NCI-H748 (cell line): ENCODE measurements at regions not wholly inside any gene's neighbourhood (a gene's known extent, or its start where the extent isn't known, plus 50 kb on each side); places are given as distances from the start of the nearest gene placed in this dataset.

ENCODE experiments used
- DNase-seq: peaks from one replicate; lab custom pipeline; 2025; ENCODE audit not compliant: unreplicated experiment; lab: John Stamatoyannopoulos, UW

DNA sequence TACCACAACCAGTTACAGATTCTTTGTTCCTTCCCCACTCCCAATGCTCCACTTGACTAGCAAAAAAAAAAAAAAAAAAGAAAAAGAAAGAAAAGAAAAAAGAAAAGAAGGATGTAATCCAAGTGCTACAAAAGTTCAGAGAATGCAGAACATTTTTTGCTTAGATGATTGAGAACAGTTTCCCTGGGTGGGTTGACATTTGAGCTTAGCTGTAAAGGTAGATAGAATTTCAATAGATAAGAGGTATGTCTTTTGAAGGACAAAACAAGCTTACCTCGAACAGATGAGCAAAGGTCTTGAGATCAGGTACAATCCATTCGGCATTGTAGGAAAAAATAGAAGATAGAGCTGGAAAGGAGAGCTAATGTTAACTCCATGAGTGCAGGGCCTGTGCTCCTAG is 344.6 kb upstream of the NECTIN3 start:
- peak; percentile 25 for DNase-seq

- no peak for DNase-seq
These were observed 340.5 kb upstream of the NECTIN3 start for GRCh38 chr3:110731148-110731547.

GRCh38 chr3:110732420-110732819 is 339.2 kb upstream of the NECTIN3 start:
- no peak for DNase-seq

DNA sequence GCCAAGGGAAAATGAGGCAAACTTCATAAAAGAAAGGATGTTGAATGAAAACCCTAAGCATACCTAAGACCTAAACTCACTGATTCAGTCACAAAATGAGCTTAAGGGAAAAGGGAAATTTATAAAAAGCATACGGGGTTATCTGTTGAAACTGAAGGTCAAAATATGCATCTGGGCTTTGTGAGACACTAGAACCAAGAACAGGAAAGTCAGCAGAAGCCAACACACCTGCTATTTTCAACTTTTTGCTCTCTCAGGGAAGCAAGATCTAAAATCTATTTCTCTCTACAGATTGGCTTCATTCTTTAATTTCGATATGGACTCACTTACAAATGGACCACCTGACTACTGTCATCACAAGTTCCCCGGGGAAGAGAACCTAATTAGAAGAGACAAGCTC is 338.6 kb upstream of the NECTIN3 start:
- no peak for DNase-seq

DNA sequence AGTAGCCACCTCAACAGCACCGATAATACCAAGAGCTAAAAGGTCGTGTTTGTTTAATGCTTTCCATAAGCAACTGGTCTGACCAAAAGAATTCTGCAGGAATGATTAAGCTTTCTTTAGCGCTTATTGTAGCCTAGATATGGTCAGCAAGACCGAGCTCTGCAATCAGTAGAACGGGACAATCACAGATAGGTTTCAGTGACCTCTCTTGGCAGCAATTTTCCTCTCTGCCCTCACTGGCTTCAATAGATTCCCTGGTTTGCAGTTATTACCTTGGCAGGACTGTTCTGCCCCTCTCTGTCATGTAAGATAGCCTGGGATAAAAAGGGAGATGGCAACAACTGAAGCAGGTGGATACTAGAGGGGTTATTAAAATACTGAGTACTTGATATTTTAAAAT is 337.1 kb upstream of the NECTIN3 start:
- no peak for DNase-seq

- DNase-seq: no peak
These were observed 335.3 kb upstream of the NECTIN3 start for GRCh38 chr3:110736332-110736731.

DNA sequence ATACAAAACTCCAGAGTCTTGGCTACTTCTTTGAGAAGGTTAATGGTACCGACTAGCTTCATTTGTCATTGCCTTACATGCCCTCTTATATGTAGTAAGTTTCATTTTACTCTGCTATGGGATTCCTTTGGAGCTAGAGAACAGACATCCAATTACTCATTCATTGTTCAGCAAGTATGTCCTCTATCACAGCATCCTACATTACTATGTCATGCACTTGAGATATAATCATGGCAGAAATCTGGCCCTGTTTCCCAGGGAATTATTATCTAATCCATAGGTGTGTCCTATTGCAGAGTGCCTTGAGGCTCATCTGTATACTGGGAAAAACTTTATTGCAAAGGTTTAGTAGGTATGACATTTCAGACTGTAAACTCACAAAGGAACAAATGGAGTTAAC is 333.1 kb upstream of the NECTIN3 start:
- DNase-seq: no peak

- DNase-seq: no peak
These were observed 329.7 kb upstream of the NECTIN3 start for GRCh38 chr3:110741891-110742290.

DNA sequence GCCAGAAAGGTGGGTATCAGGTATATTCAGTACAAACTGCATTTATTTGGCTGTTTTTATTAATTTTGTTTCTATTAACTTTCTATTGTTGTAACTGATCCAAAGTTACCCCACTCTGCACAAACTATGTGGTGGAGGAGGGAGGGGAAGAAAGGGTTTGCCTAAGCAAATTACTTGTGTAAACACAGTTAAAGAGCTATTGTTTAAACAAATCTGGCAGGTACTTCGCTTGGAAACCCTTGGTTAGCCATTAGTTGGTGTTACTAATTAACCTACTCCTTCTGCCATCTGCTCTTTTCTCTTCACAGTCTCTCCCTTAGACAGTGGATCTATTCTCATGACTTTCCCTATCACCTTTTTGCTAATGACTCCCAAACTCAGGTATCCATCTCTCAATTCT is 328.4 kb upstream of the NECTIN3 start:
- peak; percentile 88 for DNase-seq

DNA sequence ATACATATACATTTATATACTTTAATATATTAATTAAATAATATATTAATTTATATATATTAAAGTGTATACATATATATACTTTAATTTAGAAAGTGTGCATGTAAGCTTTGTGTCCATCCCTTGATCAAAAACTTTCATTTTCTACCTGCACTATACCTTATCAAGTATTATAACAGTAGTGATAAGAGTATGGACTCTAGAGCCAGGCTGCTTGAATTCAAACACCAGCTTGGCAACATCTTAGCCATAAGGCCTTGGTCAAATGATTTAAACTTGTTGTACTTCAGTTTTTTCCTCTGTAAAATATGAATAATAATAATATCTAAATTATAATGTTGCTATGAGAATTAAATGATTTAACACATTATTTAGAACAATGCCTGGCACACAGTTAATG is 327.6 kb upstream of the NECTIN3 start:
- no peak for DNase-seq

- no peak for DNase-seq
These were observed 326.9 kb upstream of the NECTIN3 start for GRCh38 chr3:110744723-110745122.

- peak; percentile 5 for DNase-seq
These were observed 322.6 kb upstream of the NECTIN3 start for GRCh38 chr3:110749006-110749405.

- DNase-seq: no peak
These were observed 321.4 kb upstream of the NECTIN3 start for GRCh38 chr3:110750201-110750600.

DNA sequence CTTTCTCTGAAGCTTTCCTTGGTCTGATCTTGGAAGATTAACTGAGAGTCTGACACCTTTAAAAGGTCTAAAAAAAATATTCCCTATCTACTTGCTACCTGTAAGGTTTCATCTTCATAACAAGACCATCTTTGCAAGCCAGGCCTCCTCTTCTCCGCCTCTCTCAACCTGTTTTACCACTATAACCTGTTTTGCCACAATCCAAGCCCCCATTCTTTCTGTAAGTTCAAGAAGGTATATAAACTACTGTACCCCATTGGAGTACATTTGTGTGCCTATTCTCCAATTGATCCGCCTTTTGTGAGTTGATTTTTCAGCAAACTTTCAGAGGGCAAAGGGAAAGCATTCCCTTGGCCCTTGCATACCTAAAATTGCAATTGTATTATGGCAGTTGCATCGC is 319.3 kb upstream of the NECTIN3 start:
- DNase-seq: no peak

DNA sequence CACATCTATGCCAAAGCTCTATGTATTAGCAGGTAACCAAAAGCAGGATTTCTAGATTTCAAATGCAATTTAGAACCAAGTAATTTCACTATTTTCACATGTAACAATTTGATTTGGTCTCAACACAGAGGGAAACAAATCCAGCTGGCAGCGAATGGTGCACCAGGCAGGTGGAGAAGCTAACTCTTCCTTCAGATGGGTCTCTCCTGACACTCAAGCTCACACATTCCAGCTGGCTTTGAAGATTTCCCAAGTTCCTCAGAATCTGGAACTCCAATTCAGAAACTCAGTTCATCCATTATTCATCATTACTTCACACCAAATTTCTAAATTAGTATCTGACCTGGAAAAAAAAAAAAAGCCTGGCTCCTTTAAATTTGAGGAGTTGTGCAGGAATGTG is 318.1 kb upstream of the NECTIN3 start:
- DNase-seq: no peak

DNA sequence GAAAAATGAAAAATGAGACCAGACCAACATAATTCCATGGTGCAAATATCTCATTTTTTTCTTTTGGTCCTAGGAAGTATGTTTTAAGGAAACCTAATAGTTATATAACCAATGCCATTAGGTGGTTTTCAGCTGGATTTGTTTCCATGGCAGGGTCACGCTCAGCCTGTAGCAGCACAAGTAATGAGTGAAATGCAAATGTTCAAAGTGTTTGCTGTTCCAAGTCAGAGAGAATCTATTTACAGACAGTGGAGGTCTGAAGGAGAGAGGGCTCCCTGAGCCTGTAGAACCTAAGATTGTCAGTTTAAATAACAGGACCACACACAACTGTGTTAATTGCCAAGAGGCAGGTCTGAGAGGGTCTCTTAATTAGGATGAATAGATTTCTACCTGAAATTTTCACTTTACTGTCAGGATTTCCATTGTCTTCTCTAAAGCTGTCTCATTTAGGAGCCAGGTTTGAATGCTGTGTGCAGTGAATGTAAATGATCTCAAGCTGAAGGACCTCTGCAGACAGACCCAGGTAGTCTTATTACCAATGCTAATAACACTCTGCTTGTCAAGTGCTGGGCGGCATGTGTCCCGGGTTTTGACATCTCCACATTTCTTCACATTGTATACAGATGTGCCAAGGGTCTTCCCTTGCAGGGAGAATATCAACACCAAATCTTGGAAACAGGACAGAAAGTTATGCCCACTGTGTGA is 317.3 kb upstream of the NECTIN3 start:
- peak; percentile 14 for DNase-seq

GRCh38 chr3:110755345-110755744 is 316.3 kb upstream of the NECTIN3 start:
- DNase-seq: no peak

DNA sequence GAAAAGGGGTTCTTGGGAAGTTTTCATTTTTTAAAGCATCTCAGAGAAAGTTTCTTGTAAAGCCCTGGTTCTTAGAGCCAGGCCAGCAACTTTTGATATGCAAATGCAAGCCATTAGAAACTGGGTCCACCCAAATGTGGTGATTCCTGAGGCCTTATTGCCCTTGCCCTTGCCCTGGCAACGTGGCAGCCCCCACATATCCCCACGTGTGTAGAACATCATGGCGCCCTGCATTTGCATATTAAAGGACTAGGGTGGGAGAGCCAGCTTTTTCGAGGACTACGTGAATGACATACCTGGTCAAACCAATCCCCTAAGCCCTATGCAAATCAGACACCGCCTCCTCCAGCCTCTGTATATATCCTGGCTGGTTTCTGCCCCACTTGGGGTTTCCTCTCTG is 314.9 kb upstream of the NECTIN3 start:
- no peak for DNase-seq

DNA sequence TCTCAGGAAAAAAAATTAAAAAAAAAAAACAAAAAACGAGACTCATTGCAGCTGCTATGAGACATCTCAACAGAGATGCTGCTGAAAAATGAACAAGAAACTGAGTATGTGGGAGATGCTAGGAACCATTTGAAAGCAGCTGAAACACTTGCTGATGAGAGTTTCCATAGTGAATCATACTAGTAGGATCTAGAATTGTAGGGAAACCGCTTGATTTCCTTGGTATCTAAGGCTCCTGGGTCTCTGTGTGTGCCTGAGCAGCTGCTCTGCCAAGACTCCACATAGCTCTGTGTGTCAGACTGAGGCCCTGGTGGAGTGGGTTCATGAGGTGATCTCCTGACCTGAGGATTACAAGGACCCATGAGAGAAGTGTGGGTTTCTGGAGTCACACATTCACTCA is 313.4 kb upstream of the NECTIN3 start:
- DNase-seq: no peak

- no peak for DNase-seq
These were observed 304.5 kb upstream of the NECTIN3 start for GRCh38 chr3:110767156-110767555.

GRCh38 chr3:110767838-110768237 is 303.8 kb upstream of the NECTIN3 start:
- DNase-seq: no peak

GRCh38 chr3:110773413-110773954 is 298.1 kb upstream of the NECTIN3 start:
- no peak for DNase-seq
